ENCODE measurements at regions not wholly inside any gene's neighbourhood (a gene's known extent, or its start where the extent isn't known, plus 50 kb on each side); places are given as distances from the start of the nearest gene placed in this dataset.
"Not testable (repeated sequence)": the region's sequence is repeated elsewhere in the genome, so short reads cannot be mapped to it uniquely, and the experiment has no call there.

DNA sequence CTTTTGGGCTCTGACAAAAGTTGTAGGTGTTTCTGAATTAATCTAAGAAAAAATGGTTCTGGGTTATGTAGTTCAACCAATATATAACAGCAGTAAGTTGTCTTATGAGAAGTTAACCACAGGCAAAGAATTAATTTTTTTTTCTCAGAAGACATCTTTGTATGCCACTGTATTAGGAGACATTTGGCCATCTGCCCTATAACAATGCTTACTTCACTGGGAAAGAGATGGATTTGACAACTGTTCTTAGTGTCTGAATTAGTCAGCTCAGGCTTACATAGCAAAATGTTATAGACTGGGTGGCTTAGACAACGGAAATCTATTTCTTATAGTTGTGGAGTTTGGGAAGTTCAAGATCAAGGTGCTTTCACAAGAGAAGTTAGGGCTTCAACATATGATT, 508.1 kb downstream of the STIM2 start:
- no peaks in the 10 kb centered on the region for H3K9me3 ChIP-seq (ENCODE audit: low read length)
- H3K4me1 ChIP-seq (ENCODE audit: insufficient read depth, low read length): no peaks in the 10 kb centered on the region

DNA sequence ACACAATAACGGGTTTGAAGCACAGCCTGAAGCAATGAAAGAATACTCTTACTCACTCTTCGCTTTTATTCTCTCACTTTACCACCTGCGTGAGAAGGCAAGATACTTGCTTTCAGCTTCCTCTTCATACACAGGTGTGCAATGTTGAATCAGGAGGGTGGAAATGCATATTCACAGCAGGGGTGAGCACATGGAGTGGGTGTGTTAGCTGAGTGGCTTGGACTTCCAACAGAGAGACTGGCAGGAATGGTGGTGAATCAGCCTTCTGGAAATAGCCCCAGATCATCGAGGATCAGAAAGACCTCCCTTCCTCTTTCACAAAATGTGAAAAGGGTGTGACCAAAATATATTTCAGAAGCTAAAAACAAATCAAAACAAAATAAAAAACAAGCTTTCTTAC, 521.2 kb downstream of the STIM2 start:
- no peak overlapping the region for H3K27ac ChIP-seq (ENCODE audit: low read depth, low read length)
- no peaks in the 10 kb centered on the region for H3K27me3 ChIP-seq (ENCODE audit: control insufficient read depth in 1 of 2, insufficient read depth in 2 of 2, low read length in 2 of 2)
- H3K4me1 ChIP-seq (ENCODE audit: insufficient read depth, low read length): no peaks in the 10 kb centered on the region
- no peaks in the 10 kb centered on the region for H3K9me3 ChIP-seq (ENCODE audit: low read length)
- no peak overlapping the region for H3K9ac ChIP-seq (ENCODE audit: low read length)
- H3K36me3 ChIP-seq (ENCODE audit: insufficient read depth, low read length): no peaks in the 10 kb centered on the region
- no peak overlapping the region for H3K4me3 ChIP-seq (ENCODE audit: low read depth in 1 of 2, low read length in 2 of 2)

More for the DNA sequence above, 508.1 kb downstream of the STIM2 start:
- Histone ChIP-seq H3K9ac (ENCODE audit: low read length) (no peak overlapping the region), H3K27ac (ENCODE audit: low read depth, low read length) (no peak overlapping the region), H3K27me3 (ENCODE audit: control insufficient read depth in 1 of 2, insufficient read depth in 2 of 2, low read length in 2 of 2) (no peaks in the 10 kb centered on the region), H3K4me3 (ENCODE audit: low read depth in 1 of 2, low read length in 2 of 2) (no peak overlapping the region), H3K36me3 (ENCODE audit: insufficient read depth, low read length) (no peaks in the 10 kb centered on the region)

DNA sequence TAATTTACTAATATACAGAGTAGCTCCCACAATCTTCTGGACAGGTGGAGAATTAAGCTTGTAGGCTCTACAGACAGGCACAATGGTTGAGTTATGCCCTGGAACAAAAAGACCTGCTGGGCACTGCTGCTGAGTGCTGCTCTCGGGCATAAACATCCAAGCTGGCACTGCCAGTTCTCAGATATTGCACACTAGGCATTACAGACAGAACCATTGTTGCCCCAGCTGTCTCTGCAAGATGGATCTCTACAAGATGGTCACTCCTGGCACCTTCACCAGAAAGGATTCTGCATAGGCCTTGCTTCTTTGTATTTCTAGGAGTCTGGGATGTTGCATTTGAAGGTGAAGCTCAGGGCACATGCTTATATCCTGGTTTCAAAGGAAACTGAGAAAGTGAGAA, 527.1 kb downstream of the STIM2 start:
- H3K36me3 ChIP-seq (ENCODE audit: insufficient read depth, low read length): no peaks in the 10 kb centered on the region
- H3K9me3 ChIP-seq (ENCODE audit: low read length): no peaks in the 10 kb centered on the region
- H3K4me3 ChIP-seq (ENCODE audit: low read depth in 1 of 2, low read length in 2 of 2): no peak overlapping the region
- no peaks in the 10 kb centered on the region for H3K27me3 ChIP-seq (ENCODE audit: control insufficient read depth in 1 of 2, insufficient read depth in 2 of 2, low read length in 2 of 2)
- H3K9ac ChIP-seq (ENCODE audit: low read length): no peak overlapping the region
- H3K4me1 ChIP-seq (ENCODE audit: insufficient read depth, low read length): no peaks in the 10 kb centered on the region
- no peak overlapping the region for H3K27ac ChIP-seq (ENCODE audit: low read depth, low read length)

DNA sequence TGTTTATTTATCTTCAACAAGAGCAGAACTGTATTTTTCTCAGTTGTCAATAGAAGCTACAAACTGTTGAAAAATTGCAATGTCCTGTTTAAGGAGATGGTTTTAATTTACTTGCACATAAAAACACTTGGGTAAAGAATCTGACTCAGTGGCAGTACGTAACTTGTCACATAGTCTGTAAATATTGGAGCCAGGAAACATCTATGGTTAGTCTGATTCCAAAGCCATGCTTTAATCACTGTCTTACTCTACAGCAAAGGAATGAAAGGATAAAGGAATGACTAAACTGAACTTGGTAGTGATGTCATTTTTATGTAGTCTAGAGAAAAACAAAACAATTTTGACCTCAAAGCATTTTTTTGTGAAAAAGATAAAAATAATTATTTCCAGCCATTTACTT, 537.2 kb downstream of the STIM2 start:
- Histone ChIP-seq H3K4me3 (ENCODE audit: low read depth in 1 of 2, low read length in 2 of 2) (no peak overlapping the region), H3K4me1 (ENCODE audit: insufficient read depth, low read length) (no peaks in the 10 kb centered on the region), H3K36me3 (ENCODE audit: insufficient read depth, low read length) (no peaks in the 10 kb centered on the region), H3K9ac (ENCODE audit: low read length) (no peak overlapping the region), H3K27ac (ENCODE audit: low read depth, low read length) (no peak overlapping the region), H3K27me3 (ENCODE audit: control insufficient read depth in 1 of 2, insufficient read depth in 2 of 2, low read length in 2 of 2) (no peaks in the 10 kb centered on the region), H3K9me3 (ENCODE audit: low read length) (no peaks in the 10 kb centered on the region)

DNA sequence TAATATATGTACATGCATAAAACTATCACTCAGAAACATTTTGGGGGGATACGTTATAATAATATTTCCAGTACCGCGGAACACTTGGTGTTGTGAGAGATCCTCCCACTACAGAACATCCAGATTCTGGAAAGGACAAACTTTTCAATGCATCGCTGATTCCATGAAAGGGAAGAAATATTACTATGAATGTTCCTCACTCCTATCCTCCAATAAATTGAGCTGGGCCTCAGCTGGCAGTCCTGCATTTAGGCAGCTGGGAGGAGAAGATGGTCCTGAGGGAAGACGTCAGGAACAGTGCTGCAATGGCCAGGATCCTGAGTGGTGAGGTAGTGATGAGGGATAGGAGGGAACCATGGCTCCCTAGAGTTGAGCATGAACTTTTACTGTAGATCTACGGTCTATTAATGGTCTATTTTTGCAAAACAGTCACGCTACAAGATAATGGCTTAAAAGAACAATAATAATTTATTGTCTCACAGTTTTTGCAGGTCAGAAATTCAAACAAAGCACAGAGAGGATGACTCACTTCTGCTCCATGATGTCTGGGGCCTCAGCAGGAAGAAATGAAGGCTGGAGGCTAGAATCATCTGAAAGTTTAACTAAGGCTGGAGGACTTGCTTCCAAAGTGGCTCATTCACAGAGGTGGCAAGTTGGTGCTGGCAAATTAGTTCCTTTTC, 538.1 kb downstream of the STIM2 start:
- H3K36me3 ChIP-seq (ENCODE audit: insufficient read depth, low read length): no peaks in the 10 kb centered on the region
- H3K27me3 ChIP-seq (ENCODE audit: control insufficient read depth in 1 of 2, insufficient read depth in 2 of 2, low read length in 2 of 2): no peaks in the 10 kb centered on the region
- no peak overlapping the region for H3K9ac ChIP-seq (ENCODE audit: low read length)
- no peaks in the 10 kb centered on the region for H3K9me3 ChIP-seq (ENCODE audit: low read length)
- H3K27ac ChIP-seq (ENCODE audit: low read depth, low read length): no peak overlapping the region
- no peaks in the 10 kb centered on the region for H3K4me1 ChIP-seq (ENCODE audit: insufficient read depth, low read length)
- H3K4me3 ChIP-seq (ENCODE audit: low read depth in 1 of 2, low read length in 2 of 2): no peak overlapping the region

DNA sequence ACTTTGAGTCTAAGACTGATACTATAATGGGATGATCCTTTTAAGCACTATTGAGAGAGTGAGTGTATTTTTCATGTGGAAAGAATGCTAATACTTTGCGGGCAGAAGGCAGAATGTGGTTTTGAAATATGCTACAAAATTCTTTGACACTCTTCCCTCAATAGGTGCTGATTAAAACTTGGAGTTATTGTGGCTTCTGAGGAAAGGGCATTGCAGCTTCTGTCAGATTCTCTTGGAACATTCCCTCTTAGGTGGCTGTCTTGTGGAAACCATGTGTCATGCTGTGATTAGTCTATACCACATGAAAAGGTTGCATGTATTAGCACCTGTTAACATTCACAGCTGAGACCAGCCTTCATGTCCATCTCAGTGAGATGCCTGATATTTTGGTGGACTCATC, 547.0 kb downstream of the STIM2 start:
- H3K9ac ChIP-seq (ENCODE audit: low read length): no peak overlapping the region
- no peaks in the 10 kb centered on the region for H3K4me1 ChIP-seq (ENCODE audit: insufficient read depth, low read length)
- no peak overlapping the region for H3K4me3 ChIP-seq (ENCODE audit: low read depth in 1 of 2, low read length in 2 of 2)
- H3K36me3 ChIP-seq (ENCODE audit: insufficient read depth, low read length): no peaks in the 10 kb centered on the region
- H3K27me3 ChIP-seq (ENCODE audit: control insufficient read depth in 1 of 2, insufficient read depth in 2 of 2, low read length in 2 of 2): no peaks in the 10 kb centered on the region
- H3K9me3 ChIP-seq (ENCODE audit: low read length): no peaks in the 10 kb centered on the region
- H3K27ac ChIP-seq (ENCODE audit: low read depth, low read length): no peak overlapping the region

DNA sequence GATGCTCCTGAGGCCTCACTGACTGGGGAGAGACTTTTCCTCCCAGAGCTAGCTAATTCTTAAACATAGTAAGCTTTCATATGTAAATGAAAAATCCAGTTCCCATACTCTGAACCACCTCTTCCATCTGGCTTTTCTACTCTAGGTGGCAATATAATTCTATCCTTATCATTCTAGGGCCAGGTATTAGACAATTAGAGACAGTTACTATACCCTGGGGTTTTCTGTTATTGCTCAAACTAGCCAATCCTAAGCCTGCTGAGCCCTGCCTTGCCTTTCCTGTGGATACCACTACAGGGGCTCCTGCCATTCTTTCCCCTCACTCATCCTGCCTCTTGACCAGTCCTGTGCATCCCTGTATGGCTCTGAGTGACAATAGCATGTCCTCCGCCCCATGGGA, 552.0 kb downstream of the STIM2 start:
- Histone ChIP-seq H3K4me1 (ENCODE audit: insufficient read depth, low read length) (no peaks in the 10 kb centered on the region), H3K36me3 (ENCODE audit: insufficient read depth, low read length) (no peaks in the 10 kb centered on the region), H3K9me3 (ENCODE audit: low read length) (no peaks in the 10 kb centered on the region), H3K4me3 (ENCODE audit: low read depth in 1 of 2, low read length in 2 of 2) (no peak overlapping the region), H3K27ac (ENCODE audit: low read depth, low read length) (no peak overlapping the region), H3K27me3 (ENCODE audit: control insufficient read depth in 1 of 2, insufficient read depth in 2 of 2, low read length in 2 of 2) (no peaks in the 10 kb centered on the region), H3K9ac (ENCODE audit: low read length) (no peak overlapping the region)

DNA sequence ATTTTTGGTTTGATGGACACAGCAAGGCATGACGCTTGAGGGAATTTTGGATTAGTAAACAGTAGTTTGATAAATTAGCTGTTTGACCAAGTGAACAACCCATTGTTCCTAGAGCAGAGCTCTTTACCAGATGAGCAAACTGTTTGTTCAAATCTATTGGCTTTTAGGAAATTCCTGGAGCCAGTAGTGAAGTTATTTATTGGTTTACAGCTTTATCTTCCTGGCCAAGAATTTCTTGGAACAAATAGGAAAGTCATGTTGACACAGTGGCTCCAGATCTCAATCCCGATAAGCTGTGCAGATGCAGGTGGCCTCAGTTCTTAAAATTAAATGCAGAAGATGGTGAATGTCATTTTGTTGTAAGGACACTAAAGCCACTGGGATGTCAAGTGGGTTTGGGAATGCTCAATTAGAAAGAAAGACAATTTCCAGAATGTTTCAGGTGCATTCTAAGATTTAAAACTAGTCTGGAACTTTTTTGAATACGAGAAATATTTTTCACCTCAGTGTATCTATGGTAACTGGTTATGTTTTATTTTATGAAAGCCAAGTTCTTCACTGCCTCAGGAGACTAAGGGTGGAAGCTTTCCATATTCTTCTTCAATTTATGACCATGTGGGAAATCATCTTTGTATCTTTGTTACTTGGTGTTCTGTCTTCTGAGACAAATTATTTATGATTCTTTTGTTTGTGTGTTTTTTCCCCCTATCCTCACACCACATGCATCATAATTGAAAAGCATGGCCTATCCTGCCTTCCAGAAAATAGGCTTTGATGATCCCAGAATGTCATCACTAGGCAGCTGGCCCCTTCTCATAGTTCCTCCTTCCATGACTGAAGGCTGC, 554.5 kb downstream of the STIM2 start:
- no peaks in the 10 kb centered on the region for H3K36me3 ChIP-seq (ENCODE audit: insufficient read depth, low read length)
- no peak overlapping the region for H3K4me3 ChIP-seq (ENCODE audit: low read depth in 1 of 2, low read length in 2 of 2)
- H3K9ac ChIP-seq (ENCODE audit: low read length): no peak overlapping the region
- no peak overlapping the region for H3K27ac ChIP-seq (ENCODE audit: low read depth, low read length)
- H3K4me1 ChIP-seq (ENCODE audit: insufficient read depth, low read length): no peaks in the 10 kb centered on the region
- no peaks in the 10 kb centered on the region for H3K27me3 ChIP-seq (ENCODE audit: control insufficient read depth in 1 of 2, insufficient read depth in 2 of 2, low read length in 2 of 2)
- H3K9me3 ChIP-seq (ENCODE audit: low read length): no peaks in the 10 kb centered on the region

DNA sequence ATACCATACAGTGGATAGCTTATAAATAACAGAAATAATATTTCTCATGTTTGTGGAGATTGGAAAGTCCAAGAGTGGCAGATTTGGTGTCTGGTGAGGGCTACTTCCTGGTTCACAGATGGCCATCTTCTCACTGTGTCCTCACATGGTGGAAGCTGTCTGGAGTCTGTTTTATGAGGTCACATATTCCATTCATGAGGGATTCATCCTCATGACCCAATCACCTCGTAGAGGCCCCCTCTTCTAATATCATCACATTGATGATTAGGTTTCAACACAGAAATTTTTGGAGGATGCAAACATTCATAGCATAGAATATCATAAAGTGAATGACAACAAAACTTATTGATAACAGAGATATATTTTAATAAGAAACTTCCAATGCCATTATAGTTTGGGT, 568.0 kb downstream of the STIM2 start:
- no peaks in the 10 kb centered on the region for H3K36me3 ChIP-seq (ENCODE audit: insufficient read depth, low read length)
- no peak overlapping the region for H3K4me3 ChIP-seq (ENCODE audit: low read depth in 1 of 2, low read length in 2 of 2)
- H3K9ac ChIP-seq (ENCODE audit: low read length): no peak overlapping the region
- H3K9me3 ChIP-seq (ENCODE audit: low read length): no peaks in the 10 kb centered on the region
- H3K27ac ChIP-seq (ENCODE audit: low read depth, low read length): no peak overlapping the region
- no peaks in the 10 kb centered on the region for H3K27me3 ChIP-seq (ENCODE audit: control insufficient read depth in 1 of 2, insufficient read depth in 2 of 2, low read length in 2 of 2)
- H3K4me1 ChIP-seq (ENCODE audit: insufficient read depth, low read length): no peaks in the 10 kb centered on the region

DNA sequence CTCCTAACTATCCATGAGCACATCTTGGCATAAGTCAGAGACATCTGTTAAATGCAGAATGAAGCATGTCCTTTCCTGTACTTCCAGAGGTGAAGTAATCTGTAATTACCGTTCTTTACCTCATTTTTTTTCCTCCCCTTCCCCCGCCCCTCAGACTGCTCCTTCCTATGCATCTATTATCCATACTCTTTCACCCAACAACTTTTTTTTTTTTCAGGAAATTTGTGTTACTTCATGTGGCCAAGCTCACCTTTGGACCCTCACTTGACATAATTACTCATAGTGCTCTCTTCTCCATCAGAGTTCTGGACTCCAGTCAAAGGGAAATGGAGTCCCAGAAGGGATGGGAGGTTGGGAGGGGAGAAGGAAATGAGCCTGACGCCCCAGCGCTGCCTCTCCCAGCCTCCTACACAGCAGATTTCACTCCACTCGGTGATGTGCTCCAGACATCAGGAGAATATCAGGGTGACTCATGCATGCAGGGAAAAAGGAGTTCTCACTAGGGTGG, 568.8 kb downstream of the STIM2 start:
- Histone ChIP-seq H3K9ac (ENCODE audit: low read length) (no peak overlapping the region), H3K4me1 (ENCODE audit: insufficient read depth, low read length) (no peaks in the 10 kb centered on the region), H3K27me3 (ENCODE audit: control insufficient read depth in 1 of 2, insufficient read depth in 2 of 2, low read length in 2 of 2) (no peaks in the 10 kb centered on the region), H3K36me3 (ENCODE audit: insufficient read depth, low read length) (no peaks in the 10 kb centered on the region), H3K27ac (ENCODE audit: low read depth, low read length) (no peak overlapping the region), H3K9me3 (ENCODE audit: low read length) (no peaks in the 10 kb centered on the region), H3K4me3 (ENCODE audit: low read depth in 1 of 2, low read length in 2 of 2) (no peak overlapping the region)

DNA sequence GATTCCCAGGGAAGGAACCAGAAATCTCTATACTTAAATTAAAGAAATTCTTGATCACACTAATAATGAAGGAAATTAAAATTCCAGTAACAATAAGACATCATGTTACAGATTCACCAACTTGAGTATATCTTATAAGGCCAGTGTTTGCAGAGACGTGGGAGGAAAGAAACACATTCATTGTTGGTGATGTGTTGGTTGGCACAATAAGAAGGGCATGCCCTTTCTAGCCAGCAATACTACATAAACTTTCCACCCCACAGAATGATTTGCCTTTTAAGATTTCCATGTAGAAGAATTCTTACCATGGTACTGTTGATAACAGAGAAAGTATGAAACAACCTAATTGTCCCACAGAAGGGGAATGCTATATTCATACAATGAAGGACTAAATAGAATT, 581.5 kb downstream of the STIM2 start:
- Histone ChIP-seq H3K9me3 (ENCODE audit: low read length) (no peaks in the 10 kb centered on the region), H3K27ac (ENCODE audit: low read depth, low read length) (no peak overlapping the region), H3K4me3 (ENCODE audit: low read depth in 1 of 2, low read length in 2 of 2) (no peak overlapping the region), H3K27me3 (ENCODE audit: control insufficient read depth in 1 of 2, insufficient read depth in 2 of 2, low read length in 2 of 2) (no peaks in the 10 kb centered on the region), H3K9ac (ENCODE audit: low read length) (no peak overlapping the region), H3K36me3 (ENCODE audit: insufficient read depth, low read length) (no peaks in the 10 kb centered on the region), H3K4me1 (ENCODE audit: insufficient read depth, low read length) (no peaks in the 10 kb centered on the region)

DNA sequence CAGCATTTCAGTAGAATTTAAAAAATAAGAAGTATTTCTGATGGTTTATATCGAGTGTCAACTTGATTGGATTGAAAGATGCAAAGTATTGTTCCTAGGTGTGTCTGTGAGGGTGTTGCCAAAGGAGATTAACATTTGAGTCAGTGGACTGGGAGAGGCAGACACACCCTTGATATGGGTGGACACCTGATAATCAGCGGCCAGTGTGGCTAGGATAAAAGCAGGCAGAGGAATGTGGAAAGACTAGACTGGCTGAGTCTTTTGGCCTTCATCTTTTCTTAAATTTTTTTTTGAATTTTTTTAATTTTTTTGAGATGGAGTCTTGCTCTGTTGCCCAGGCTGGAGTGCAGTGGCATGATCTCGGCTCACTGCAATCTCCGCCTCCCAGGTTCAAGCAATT, 582.0 kb downstream of the STIM2 start:
- H3K4me3 ChIP-seq (ENCODE audit: low read depth in 1 of 2, low read length in 2 of 2); H3K9me3 ChIP-seq (ENCODE audit: low read length); H3K27ac ChIP-seq (ENCODE audit: low read depth, low read length); H3K36me3 ChIP-seq (ENCODE audit: insufficient read depth, low read length); H3K27me3 ChIP-seq (ENCODE audit: control insufficient read depth in 1 of 2, insufficient read depth in 2 of 2, low read length in 2 of 2); H3K9ac ChIP-seq (ENCODE audit: low read length); H3K4me1 ChIP-seq (ENCODE audit: insufficient read depth, low read length): not testable (repeated sequence)

All from muscle layer of colon (tissue), 2 donors.